Activated CD8-positive, alpha-beta memory T cell treated with anti-CD3 and anti-CD28 coated beads for 36 hours (primary cell): ENCODE measurements at regions not wholly inside any gene's neighbourhood (a gene's known extent, or its start where the extent isn't known, plus 50 kb on each side); places are given as distances from the start of the nearest gene placed in this dataset.
"Not testable (repeated sequence)": the region's sequence is repeated elsewhere in the genome, so short reads cannot be mapped to it uniquely, and the experiment has no call there.

Experiments
- CTCF ChIA-PET: fragments of 350-600 bp; sonication (Branson Sonifier 250); formaldehyde crosslinking; loops from one replicate; lab custom pipeline; 2021; ENCODE audit warnings: antibody characterized with exemption; lab: Charles Lee
- POLR2A ChIA-PET: fragments of 350-600 bp; sonication (Branson Sonifier 250); formaldehyde crosslinking; loops from one replicate; lab custom pipeline; 2021; ENCODE audit warnings: antibody characterized with exemption; lab: Charles Lee

- CTCF ChIA-PET: no interaction called here
- POLR2A ChIA-PET: no interaction called here
Measured at GRCh38 chr11:104781719-104782376, 116.4 kb downstream of the CASP12 start.

- CTCF ChIA-PET: no interaction called here
Measured at GRCh38 chr11:104781037-104781436, 117.2 kb downstream of the CASP12 start.

GRCh38 chr11:104776501-104777170 lies 121.6 kb downstream of the CASP12 start:
- ChIA-PET POLR2A (no interaction called here), CTCF (interaction anchor here (0.8 to 1.1 kb wide), 2 partner anchors 167 to 202 kb away, joined by 3 read pairs; no protein-coding TSS in a partner anchor)

More at GRCh38 chr11:104781037-104781436, 117.2 kb downstream of the CASP12 start:
- POLR2A ChIA-PET: no interaction called here

- ChIA-PET CTCF (no interaction called here), POLR2A (no interaction called here)
Measured at GRCh38 chr11:104774578-104774977, 123.7 kb downstream of the CASP12 start.

GRCh38 chr11:104772806-104773241 lies 125.4 kb downstream of the CASP12 start:
- ChIA-PET CTCF (no interaction called here), POLR2A (no interaction called here)

DNA sequence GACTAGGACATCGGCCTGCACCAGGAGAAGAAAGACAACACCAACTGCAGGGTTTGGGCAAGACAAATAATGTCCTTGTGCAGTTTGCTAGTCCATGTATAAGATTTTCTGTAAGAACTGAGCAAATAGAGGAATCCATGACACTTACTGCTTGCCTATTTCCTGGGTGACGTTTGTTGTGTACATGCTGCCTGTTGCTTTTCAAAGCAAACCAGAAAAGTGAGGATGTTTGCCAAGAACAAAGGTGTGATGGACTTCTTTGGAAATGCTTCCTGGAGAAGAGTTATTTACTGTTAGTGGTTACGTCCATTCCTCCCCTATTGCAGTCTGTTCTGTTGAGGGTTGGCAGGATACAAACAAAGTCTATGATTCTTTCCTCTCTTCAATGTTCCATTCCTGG lies 126.5 kb downstream of the CASP12 start:
- POLR2A ChIA-PET: no interaction called here
- CTCF ChIA-PET: no interaction called here

- POLR2A ChIA-PET: interaction anchor here (0.6 kb wide), 1 partner anchor 18 kb away, joined by 3 read pairs; no protein-coding TSS in a partner anchor
- CTCF ChIA-PET: not testable (repeated sequence)
Measured at GRCh38 chr11:104771046-104771445, 127.2 kb downstream of the CASP12 start.

DNA sequence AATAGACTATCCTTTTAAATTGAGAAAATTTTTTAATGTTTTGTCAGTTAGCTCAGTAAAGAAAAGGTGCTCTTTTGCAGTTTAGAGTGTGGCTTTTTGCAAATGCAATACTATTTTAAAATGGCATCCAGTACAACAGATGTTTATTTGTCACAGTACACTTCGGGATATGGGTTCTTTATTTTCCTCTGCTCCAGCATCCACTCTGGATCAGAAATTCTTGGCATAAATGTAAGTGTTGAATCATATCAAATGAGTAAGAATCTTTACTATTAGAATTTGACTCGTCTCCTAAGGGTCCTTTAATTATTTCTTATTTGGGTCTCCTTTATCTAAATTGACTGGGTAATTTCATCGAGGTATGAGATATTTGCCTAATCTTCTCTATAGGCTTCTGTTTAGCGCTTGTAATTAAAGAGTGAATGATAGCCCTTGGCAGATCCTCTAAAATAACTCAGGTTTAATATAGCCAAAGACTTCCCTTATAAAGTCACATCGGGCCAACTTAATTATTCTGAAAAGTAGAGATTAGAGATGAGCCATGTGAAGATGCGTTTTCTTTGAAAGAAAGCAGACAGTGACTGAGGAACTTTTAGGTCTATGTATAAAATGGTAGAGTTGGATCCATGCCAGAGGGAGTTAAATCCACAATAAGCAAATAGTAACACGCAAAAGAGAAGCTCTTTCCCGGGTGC lies 132.7 kb downstream of the CASP12 start:
- ChIA-PET POLR2A (no interaction called here), CTCF (no interaction called here)

- ChIA-PET POLR2A (no interaction called here), CTCF (no interaction called here)
Measured at GRCh38 chr11:104764710-104765045, 133.6 kb downstream of the CASP12 start.

DNA sequence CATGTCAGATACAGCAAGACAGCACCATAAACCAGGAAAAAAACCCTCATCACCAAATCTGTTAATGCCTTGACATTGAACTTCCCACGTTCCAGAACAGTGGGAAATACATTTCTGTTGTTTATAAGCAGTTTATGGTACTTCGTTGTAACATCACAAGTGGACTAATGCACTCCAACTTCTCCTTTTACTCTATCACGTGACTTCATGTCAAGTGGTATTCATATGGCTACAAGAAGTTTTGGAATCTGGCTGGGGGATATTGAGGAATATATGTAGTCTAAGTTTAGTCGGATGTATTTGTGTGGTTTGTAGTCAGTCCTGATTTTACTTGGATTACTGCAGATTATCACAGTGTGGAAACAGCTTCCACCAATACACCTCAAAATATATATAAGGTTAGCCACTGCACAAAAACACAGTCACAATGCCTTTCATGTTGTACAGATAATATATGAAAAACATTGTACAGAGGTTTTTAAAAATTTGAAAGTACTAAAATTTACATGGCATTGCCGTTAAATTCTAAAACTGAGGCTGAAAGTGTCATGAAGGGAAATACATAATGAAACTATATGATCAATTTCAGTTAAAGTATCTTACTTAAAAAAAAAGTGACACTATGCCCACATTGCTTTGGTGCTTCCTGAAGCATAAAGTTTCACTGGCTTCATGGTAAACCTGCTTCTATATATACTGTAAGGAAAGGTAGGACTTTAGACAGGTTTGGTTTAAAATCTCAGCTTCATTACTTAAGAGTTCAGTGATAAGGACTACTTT lies 134.1 kb downstream of the CASP12 start:
- ChIA-PET CTCF (no interaction called here), POLR2A (no interaction called here)

DNA sequence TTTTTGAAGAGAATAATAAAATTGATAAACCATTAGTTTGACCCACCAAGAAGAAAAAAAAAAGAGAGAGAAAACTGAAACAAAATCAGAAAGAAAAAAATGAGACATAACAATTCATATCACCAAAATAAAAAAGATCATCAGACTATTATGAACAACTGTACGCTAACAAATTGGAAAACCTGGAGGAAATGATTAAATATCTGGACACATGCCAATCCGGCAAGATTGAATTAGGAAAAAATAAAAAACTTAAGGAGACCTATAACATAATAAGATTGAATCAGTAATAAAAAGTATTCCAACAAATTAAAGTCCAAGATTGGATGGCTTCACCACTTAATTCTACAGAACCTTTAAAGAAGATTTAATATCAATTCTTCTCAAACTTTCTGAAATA lies 136.7 kb downstream of the CASP12 start:
- POLR2A ChIA-PET: no interaction called here
- CTCF ChIA-PET: no interaction called here

DNA sequence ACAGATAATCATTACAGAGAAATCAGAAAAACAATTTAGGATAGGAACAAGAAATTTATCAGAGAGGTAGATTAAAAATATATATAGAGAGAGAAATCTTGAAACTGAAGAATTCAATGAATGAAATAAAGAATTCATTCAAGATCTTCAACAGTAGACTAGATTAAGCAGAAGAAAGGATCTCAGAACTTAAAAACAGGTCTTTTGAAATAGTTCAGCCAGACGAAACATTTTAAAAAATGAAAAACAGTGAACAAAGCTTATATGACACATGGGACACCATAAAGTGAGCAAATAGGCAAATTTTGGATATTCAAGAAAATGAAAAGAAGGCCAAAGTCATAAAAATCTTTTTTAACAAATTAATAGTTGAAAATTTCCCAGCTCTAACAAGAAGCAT lies 138.8 kb downstream of the CASP12 start:
- POLR2A ChIA-PET: no interaction called here
- CTCF ChIA-PET: no interaction called here

- CTCF ChIA-PET: no interaction called here
- POLR2A ChIA-PET: no interaction called here
Measured at GRCh38 chr11:104738918-104739317, 159.3 kb downstream of the CASP12 start.

- ChIA-PET CTCF (no interaction called here), POLR2A (no interaction called here)
Measured at GRCh38 chr11:104738208-104738607, 160.1 kb downstream of the CASP12 start.

DNA sequence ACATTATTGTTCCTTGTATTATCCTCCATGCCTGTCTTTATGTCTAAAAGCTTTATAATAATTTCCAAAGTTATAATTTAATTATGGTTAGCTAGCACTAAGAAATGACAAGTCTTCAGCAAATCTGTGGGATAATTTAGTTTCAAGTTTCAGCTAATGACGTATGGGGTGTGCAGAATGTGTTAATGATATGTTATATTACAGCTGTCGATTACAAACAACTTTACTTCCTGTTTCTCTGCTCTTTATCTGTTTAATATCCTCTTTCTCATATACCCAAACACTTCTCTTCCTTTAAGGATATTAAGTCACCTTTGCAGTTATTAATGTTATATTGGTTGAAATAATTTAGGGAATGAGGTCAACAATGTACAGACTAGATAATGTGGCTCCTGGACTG lies 161.8 kb downstream of the CASP12 start:
- ChIA-PET CTCF (no interaction called here), POLR2A (no interaction called here)

GRCh38 chr11:104734998-104735397 lies 163.3 kb downstream of the CASP12 start:
- POLR2A ChIA-PET: no interaction called here
- CTCF ChIA-PET: no interaction called here

- ChIA-PET POLR2A (no interaction called here), CTCF (no interaction called here)
Measured at GRCh38 chr11:104731890-104732289, 166.4 kb downstream of the CASP12 start.

GRCh38 chr11:104728927-104729326 lies 169.3 kb downstream of the CASP12 start:
- CTCF ChIA-PET: no interaction called here
- POLR2A ChIA-PET: no interaction called here

DNA sequence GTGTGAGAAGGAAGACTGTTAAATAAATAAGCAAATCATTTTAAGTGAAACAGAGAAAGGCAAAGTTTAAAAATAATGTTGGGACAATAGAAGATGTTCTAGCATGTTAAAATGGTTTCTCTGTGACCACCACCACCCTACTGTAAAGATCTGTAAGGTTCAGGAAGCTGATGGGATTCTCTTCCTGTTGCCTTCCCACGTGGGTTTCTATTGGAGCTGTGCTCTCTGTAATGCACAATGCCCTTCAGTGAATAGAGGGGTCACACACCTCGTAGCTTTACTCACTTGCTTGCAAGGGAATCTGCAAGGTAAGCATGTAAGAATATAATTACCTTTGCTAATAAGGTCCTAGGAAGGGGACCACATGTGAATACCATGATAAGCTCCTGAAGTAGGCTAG lies 170.5 kb downstream of the CASP12 start:
- ChIA-PET POLR2A (no interaction called here), CTCF (no interaction called here)

- CTCF ChIA-PET: no interaction called here
- POLR2A ChIA-PET: no interaction called here
Measured at GRCh38 chr11:104727095-104727494, 171.2 kb downstream of the CASP12 start.
